ENCODE measurements at regions not wholly inside any gene's neighbourhood (a gene's known extent, or its start where the extent isn't known, plus 50 kb on each side); places are given as distances from the start of the nearest gene placed in this dataset.

DNA sequence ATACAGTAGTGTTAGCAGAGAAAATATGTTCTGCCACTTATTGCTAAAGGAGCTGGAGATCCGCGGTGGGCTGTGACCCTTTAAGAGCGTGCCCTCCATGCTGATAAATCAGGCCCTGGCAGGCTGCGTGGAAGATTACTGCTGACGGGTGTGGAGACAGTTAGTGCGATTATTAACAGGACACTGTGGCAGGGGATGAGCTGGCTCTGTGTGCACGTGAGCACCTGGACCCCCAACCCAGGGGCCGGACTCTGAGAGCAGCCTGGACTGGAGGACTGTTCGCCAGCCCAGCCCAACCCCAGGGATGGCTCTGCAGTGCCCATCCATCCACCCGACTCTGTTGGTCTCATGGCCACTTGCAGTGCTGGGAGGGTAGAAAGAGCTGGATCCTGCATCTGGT lies 162.0 kb downstream of the MELK start:
- intact Hi-C loops (cut with DNase I): no loop called here
- Histone ChIP-seq H3K27ac (no peak overlapping the region), H3K4me1 (peaks cover 4% of the 10 kb centered on the region), H3K4me3 (no peak overlapping the region), H3K27me3 (no peaks in the 10 kb centered on the region), H3K9me3 (no peaks in the 10 kb centered on the region), H3K36me3 (replicated peaks in 1 of 2; ENCODE audit: insufficient read depth in 1 of 2, low read depth in 2 of 2) (no peaks in the 10 kb centered on the region)
- TF ChIP-seq POLR2A (IDR thresholded peaks at IDR 0.05): no peak
- TF ChIP-seq, protein P1, sequence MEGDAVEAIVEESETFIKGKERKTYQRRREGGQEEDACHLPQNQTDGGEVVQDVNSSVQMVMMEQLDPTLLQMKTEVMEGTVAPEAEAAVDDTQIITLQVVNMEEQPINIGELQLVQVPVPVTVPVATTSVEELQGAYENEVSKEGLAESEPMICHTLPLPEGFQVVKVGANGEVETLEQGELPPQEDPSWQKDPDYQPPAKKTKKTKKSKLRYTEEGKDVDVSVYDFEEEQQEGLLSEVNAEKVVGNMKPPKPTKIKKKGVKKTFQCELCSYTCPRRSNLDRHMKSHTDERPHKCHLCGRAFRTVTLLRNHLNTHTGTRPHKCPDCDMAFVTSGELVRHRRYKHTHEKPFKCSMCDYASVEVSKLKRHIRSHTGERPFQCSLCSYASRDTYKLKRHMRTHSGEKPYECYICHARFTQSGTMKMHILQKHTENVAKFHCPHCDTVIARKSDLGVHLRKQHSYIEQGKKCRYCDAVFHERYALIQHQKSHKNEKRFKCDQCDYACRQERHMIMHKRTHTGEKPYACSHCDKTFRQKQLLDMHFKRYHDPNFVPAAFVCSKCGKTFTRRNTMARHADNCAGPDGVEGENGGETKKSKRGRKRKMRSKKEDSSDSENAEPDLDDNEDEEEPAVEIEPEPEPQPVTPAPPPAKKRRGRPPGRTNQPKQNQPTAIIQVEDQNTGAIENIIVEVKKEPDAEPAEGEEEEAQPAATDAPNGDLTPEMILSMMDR (IDR thresholded peaks at IDR 0.05): no peak
- 48 to 70% methylated on average over 4 to 10 of the region's 10 CpGs for WGBS, 2 donors
- no peak for ATAC-seq
- DNase-seq: no peak

DNA sequence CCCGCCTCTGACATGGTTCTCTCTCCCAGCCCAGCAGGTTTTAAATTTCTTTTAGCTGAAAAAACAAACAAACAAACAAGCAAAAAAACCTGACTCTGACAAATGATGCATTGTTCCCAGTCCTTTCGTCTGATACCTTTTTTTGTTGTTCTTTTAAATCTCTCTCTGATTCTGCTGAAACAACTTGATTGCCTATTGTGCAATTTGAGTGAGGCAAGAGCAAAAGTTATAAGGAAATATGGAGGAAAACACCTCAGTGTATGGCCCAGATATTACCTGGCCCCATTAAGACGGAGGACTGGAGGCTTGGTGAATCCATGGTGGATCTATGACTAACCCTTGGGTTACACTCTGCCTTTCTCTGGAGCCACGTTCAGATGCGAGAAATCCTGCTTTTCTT lies 164.0 kb downstream of the MELK start:
- TF ChIP-seq, protein P1 (IDR thresholded peaks at IDR 0.05): no peak
- no peak for TF ChIP-seq POLR2A (IDR thresholded peaks at IDR 0.05)
- Histone ChIP-seq H3K9me3 (no peaks in the 10 kb centered on the region), H3K36me3 (replicated peaks in 1 of 2; ENCODE audit: insufficient read depth in 1 of 2, low read depth in 2 of 2) (no peaks in the 10 kb centered on the region), H3K27me3 (no peaks in the 10 kb centered on the region), H3K4me1 (peaks cover 6% of the 10 kb centered on the region), H3K4me3 (no peak overlapping the region), H3K27ac (no peak overlapping the region)
- ATAC-seq (no peak), DNase-seq (no peak)
- WGBS, 2 donors: 62 to 66% methylated on average over 5 of the region's 5 CpGs
- intact Hi-C loops (cut with DNase I): no loop called here

DNA sequence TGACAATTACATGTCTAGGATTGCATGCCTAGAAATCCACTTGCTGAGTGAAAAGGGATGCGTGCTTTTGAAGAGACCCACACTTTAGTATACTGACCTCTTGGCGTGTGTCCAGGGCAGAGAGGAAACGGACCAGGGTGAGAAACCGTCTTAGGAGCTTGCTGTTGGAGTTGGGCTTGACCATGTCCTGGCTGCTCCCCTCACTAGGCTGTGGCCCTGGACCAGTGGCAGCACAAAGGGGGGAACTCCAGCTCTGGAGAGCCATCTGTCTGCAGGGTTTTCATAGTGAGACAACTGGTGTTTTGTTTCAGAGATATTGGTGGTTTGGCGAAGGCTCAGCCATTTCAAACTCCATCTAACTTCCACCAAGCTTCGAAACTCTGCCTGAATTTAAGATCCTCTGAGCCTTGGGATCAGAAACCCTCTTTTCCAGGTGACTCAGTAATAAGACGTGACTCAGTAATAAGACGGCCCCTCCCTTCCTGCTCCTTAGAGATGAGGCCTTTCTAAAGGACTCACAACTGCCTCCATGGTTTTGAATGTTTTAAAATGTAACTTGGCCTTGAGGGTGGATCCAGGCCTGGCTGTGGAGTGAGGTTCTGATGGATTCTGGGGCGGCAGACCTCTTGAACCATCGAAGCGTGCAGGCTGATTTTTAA lies 165.8 kb downstream of the MELK start:
- Histone ChIP-seq H3K27me3 (no peaks in the 10 kb centered on the region), H3K4me1 (peaks cover 6% of the 10 kb centered on the region), H3K27ac (no peak overlapping the region), H3K4me3 (no peak overlapping the region), H3K36me3 (replicated peaks in 1 of 2; ENCODE audit: insufficient read depth in 1 of 2, low read depth in 2 of 2) (no peaks in the 10 kb centered on the region), H3K9me3 (no peaks in the 10 kb centered on the region)
- intact Hi-C loops (cut with DNase I): no loop called here
- TF ChIP-seq, protein P1 (IDR thresholded peaks at IDR 0.05): no peak
- TF ChIP-seq POLR2A (IDR thresholded peaks at IDR 0.05): no peak
- 61 to 63% methylated on average over 11 of the region's 11 CpGs for WGBS, 2 donors
- DNase-seq (no peak), ATAC-seq (no peak)

GRCh38 chr9:36739373-36740116 lies 166.8 kb downstream of the MELK start:
- H3K4me3 ChIP-seq: no peak overlapping the region
- TF ChIP-seq POLR2A (IDR thresholded peaks at IDR 0.05): no peak
- no peak for DNase-seq

GRCh38 chr9:36742264-36742663 lies 169.6 kb downstream of the MELK start:
- H3K27me3 ChIP-seq: no peaks in the 10 kb centered on the region

More at GRCh38 chr9:36739373-36740116, 166.8 kb downstream of the MELK start:
- Histone ChIP-seq H3K27ac (no peak overlapping the region), H3K4me1 (peaks cover 6% of the 10 kb centered on the region), H3K36me3 (replicated peaks in 1 of 2; ENCODE audit: insufficient read depth in 1 of 2, low read depth in 2 of 2) (no peaks in the 10 kb centered on the region), H3K27me3 (no peaks in the 10 kb centered on the region), H3K9me3 (no peaks in the 10 kb centered on the region)
- WGBS, 2 donors: 10 to 14% methylated on average over 37 to 47 of the region's 47 CpGs
- intact Hi-C loops (cut with DNase I): no loop called here
- ATAC-seq: no peak

More at GRCh38 chr9:36742264-36742663, 169.6 kb downstream of the MELK start:
- Histone ChIP-seq H3K9me3 (no peaks in the 10 kb centered on the region), H3K4me3 (no peak overlapping the region), H3K27ac (no peak overlapping the region), H3K4me1 (peaks cover 6% of the 10 kb centered on the region), H3K36me3 (replicated peaks in 1 of 2; ENCODE audit: insufficient read depth in 1 of 2, low read depth in 2 of 2) (no peaks in the 10 kb centered on the region)
- intact Hi-C loops (cut with DNase I): no loop called here
- TF ChIP-seq, protein P1 (IDR thresholded peaks at IDR 0.05): no peak
- TF ChIP-seq POLR2A (IDR thresholded peaks at IDR 0.05): no peak
- WGBS, 2 donors: 30 to 36% methylated on average over 3 to 5 of the region's 5 CpGs
- DNase-seq (no peak), ATAC-seq (no peak)
